WTC11 (cell line): ENCODE measurements at regions not wholly inside any gene's neighbourhood (a gene's known extent, or its start where the extent isn't known, plus 50 kb on each side); places are given as distances from the start of the nearest gene placed in this dataset.
A peak's percentile ranks its signal among the peaks of the same experiment; 100 is the strongest.

Experiments used
- ATAC-seq: fragments of 200-7000 bp; cut with Tn5 transposase; 2 replicates; pipeline ENCODE4 v1.10.0; 2021; ENCODE audit warnings: mild to moderate bottlenecking, moderate library complexity
- CTCF ChIA-PET: fragments of 300-600 bp; sonication (Branson Sonifier 250); formaldehyde crosslinking; loops from one replicate; lab custom pipeline; 2021; ENCODE audit warnings: antibody characterized with exemption; lab: Charles Lee
- POLR2A ChIA-PET: fragments of 350-600 bp; sonication (Branson Sonifier 250); formaldehyde crosslinking; loops from one replicate; lab custom pipeline; 2021; ENCODE audit warnings: antibody characterized with exemption; lab: Charles Lee
- DNase-seq: peaks from one replicate; pipeline ENCODE4 v3.0.0; 2021; ENCODE audit warnings: low spot score
- H3K27ac Mint-ChIP-seq: 2 replicates; pipeline ENCODE4 v1.8.0; 2021; ENCODE audit warnings: mixed read lengths
- H3K27me3 Mint-ChIP-seq: 2 replicates; pipeline ENCODE4 v1.8.0; 2021; ENCODE audit warnings: low read depth, mild to moderate bottlenecking, moderate library complexity, mixed read lengths
- H3K36me3 Mint-ChIP-seq: 2 replicates; pipeline ENCODE4 v1.8.0; 2021; ENCODE audit warnings: mixed read lengths
- H3K4me1 Mint-ChIP-seq: 2 replicates; pipeline ENCODE4 v1.8.0; 2022; ENCODE audit warnings: mixed read lengths
- H3K4me3 Mint-ChIP-seq: 2 replicates; pipeline ENCODE4 v1.8.0; 2021; ENCODE audit warnings: mild to moderate bottlenecking, moderate library complexity, mixed read lengths
- H3K9me3 Mint-ChIP-seq: 2 replicates; pipeline ENCODE4 v1.8.0; 2021; ENCODE audit warnings: mixed read lengths
- ATF2 ChIP-seq: sonication (generic); formaldehyde crosslinking; IDR thresholded peaks from 2 replicates; pipeline ENCODE4 v1.8.1; 2022; ENCODE audit warnings: low read depth, missing genetic modification reagents, borderline replicate concordance
- CREB1 ChIP-seq: sonication (generic); formaldehyde crosslinking; IDR thresholded peaks from 2 replicates; pipeline ENCODE4 v1.8.0; 2023; ENCODE audit warnings: mild to moderate bottlenecking, missing genetic modification reagents
- CTCF ChIP-seq: fragments of 200-600 bp; IDR thresholded peaks from 2 replicates; pipeline ENCODE4 v1.8.0; 2022; ENCODE audit warnings: antibody characterized with exemption
- GABPB1 ChIP-seq: sonication (generic); formaldehyde crosslinking; IDR thresholded peaks from 2 replicates; pipeline ENCODE4 v1.8.1; 2023; ENCODE audit warnings: mild to moderate bottlenecking, missing genetic modification reagents
- GTF2I ChIP-seq: fragments of 250-450 bp; sonication (Bioruptor Pico); conservative IDR thresholded peaks from 2 replicates; pipeline ENCODE4 v1.4.0; 2021; ENCODE audit warnings: mild to moderate bottlenecking
- NR2C2 ChIP-seq: sonication (generic); formaldehyde crosslinking; IDR thresholded peaks from 2 replicates; pipeline ENCODE4 v1.8.0; 2022; ENCODE audit warnings: mild to moderate bottlenecking, missing genetic modification reagents
- PRRX2 ChIP-seq: fragments of 250-450 bp; sonication (Bioruptor Pico); IDR thresholded peaks from 2 replicates; pipeline ENCODE4 v1.8.0; 2021; ENCODE audit warnings: mild to moderate bottlenecking
- RELA ChIP-seq: sonication (generic); formaldehyde crosslinking; IDR thresholded peaks from 2 replicates; pipeline ENCODE4 v1.8.1; 2022; ENCODE audit warnings: missing genetic modification reagents, mild to moderate bottlenecking, borderline replicate concordance
- SMAD3 ChIP-seq: sonication (generic); formaldehyde crosslinking; IDR thresholded peaks from 2 replicates; pipeline ENCODE4 v1.8.0; 2022; ENCODE audit warnings: missing genetic modification reagents, mild to moderate bottlenecking, borderline replicate concordance
- TP53 ChIP-seq: sonication (generic); formaldehyde crosslinking; IDR thresholded peaks from 2 replicates; pipeline ENCODE4 v1.8.1; 2023; ENCODE audit warnings: mild to moderate bottlenecking, missing genetic modification reagents
- ZBTB21 ChIP-seq: sonication (generic); formaldehyde crosslinking; IDR thresholded peaks from 2 replicates; pipeline ENCODE4 v1.8.1; 2023; ENCODE audit warnings: mild to moderate bottlenecking, missing genetic modification reagents, borderline replicate concordance
- ZNF232 ChIP-seq: sonication (generic); formaldehyde crosslinking; IDR thresholded peaks from 2 replicates; pipeline ENCODE4 v1.8.0; 2022; ENCODE audit warnings: mild to moderate bottlenecking, missing genetic modification reagents
- ZNF532 ChIP-seq: fragments of 250-450 bp; sonication (Bioruptor Pico); IDR thresholded peaks from 2 replicates; pipeline ENCODE4 v1.9.0; 2021; ENCODE audit warnings: mild to moderate bottlenecking, borderline replicate concordance
- TF ChIP-seq, protein P1 (sequence below): sonication (generic); formaldehyde crosslinking; IDR thresholded peaks from 2 replicates; pipeline ENCODE4 v1.8.1; 2023; ENCODE audit warnings: mild to moderate bottlenecking, missing genetic modification reagents
- TF ChIP-seq, protein P2 (sequence below): sonication (generic); formaldehyde crosslinking; IDR thresholded peaks from 2 replicates; pipeline ENCODE4 v1.8.0; 2023; ENCODE audit warnings: mild to moderate bottlenecking, missing genetic modification reagents

DNA sequence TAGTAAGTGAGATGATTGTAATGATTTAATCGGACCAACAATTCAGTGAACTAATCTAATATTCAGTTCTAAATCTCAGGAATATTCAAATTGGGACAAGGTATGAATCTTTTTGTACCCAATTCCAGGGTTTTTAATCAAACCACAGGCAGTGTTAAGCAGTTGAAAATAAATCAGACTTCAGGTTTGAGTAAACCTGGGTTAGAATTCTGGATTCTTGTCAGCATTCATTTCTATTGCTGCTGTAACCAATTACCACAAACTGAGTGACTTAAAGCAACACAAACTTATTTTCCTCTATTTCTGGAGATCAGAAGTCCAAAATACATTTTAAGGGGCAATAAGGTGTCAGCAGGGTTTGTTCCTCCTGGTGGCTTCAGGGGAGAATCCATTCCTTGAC lies 208.4 kb upstream of the ZPLD1 start (continued):
- no peak for TF ChIP-seq ZNF532 (CRISPR knock-in tag)
- no peak for TF ChIP-seq ZBTB21 (CRISPR knock-in tag)
- no peak for TF ChIP-seq RELA (CRISPR knock-in tag)
- no peak for TF ChIP-seq GTF2I
- no peak for TF ChIP-seq CREB1
- no peak for TF ChIP-seq ZNF232
- no peak for TF ChIP-seq NR2C2 (CRISPR knock-in tag)

- Mint-ChIP-seq H3K27ac (no peak overlapping the region), H3K4me3 (no peak overlapping the region), H3K4me1 (peaks cover 10% of the 10 kb centered on the region; the same call in 1 of the 2 replicates), H3K27me3 (no peaks in the 10 kb centered on the region), H3K36me3 (no peaks in the 10 kb centered on the region), H3K9me3 (no peaks in the 10 kb centered on the region)
- CTCF ChIA-PET = interaction anchor here (0.6 to 3.2 kb wide), 59 partner anchors 9 to 1589 kb away, joined by 3 to 95 read pairs (median 4); partner anchors contain the start of gene NXPE3
- peak; percentile 80 for DNase-seq
- TF ChIP-seq, protein P1, sequence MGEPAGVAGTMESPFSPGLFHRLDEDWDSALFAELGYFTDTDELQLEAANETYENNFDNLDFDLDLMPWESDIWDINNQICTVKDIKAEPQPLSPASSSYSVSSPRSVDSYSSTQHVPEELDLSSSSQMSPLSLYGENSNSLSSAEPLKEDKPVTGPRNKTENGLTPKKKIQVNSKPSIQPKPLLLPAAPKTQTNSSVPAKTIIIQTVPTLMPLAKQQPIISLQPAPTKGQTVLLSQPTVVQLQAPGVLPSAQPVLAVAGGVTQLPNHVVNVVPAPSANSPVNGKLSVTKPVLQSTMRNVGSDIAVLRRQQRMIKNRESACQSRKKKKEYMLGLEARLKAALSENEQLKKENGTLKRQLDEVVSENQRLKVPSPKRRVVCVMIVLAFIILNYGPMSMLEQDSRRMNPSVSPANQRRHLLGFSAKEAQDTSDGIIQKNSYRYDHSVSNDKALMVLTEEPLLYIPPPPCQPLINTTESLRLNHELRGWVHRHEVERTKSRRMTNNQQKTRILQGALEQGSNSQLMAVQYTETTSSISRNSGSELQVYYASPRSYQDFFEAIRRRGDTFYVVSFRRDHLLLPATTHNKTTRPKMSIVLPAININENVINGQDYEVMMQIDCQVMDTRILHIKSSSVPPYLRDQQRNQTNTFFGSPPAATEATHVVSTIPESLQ (CRISPR knock-in tag) = no peak
- TF ChIP-seq CTCF = peak; percentile 72
- POLR2A ChIA-PET = interaction anchor here (1.1 kb wide), 1 partner anchor 380 kb away, joined by 5 read pairs; the partner anchor contains the start of gene NFKBIZ
- ATAC-seq = peak; percentile 86
Measured at GRCh38 chr3:102229062-102229655, 205.7 kb upstream of the ZPLD1 start.

- Mint-ChIP-seq H3K27ac (no peak overlapping the region), H3K9me3 (no peaks in the 10 kb centered on the region), H3K27me3 (no peaks in the 10 kb centered on the region), H3K36me3 (no peaks in the 10 kb centered on the region), H3K4me3 (no peak overlapping the region), H3K4me1 (peaks cover 9% of the 10 kb centered on the region; the same call in 1 of the 2 replicates)
- DNase-seq (no peak), ATAC-seq (no peak)
- CTCF ChIA-PET = interaction anchor here (0.6 to 3.2 kb wide), 10 partner anchors 39 to 474 kb away, joined by 3 to 95 read pairs (median 4); no protein-coding TSS in a partner anchor
- 0 out of 2 replicates have a peak, but pooled peaks have one; percentile 42 for TF ChIP-seq GABPB1
- no peak for TF ChIP-seq SMAD3 (CRISPR knock-in tag)
- POLR2A ChIA-PET = no interaction called here
Measured at GRCh38 chr3:102230057-102230456, 204.8 kb upstream of the ZPLD1 start.

DNA sequence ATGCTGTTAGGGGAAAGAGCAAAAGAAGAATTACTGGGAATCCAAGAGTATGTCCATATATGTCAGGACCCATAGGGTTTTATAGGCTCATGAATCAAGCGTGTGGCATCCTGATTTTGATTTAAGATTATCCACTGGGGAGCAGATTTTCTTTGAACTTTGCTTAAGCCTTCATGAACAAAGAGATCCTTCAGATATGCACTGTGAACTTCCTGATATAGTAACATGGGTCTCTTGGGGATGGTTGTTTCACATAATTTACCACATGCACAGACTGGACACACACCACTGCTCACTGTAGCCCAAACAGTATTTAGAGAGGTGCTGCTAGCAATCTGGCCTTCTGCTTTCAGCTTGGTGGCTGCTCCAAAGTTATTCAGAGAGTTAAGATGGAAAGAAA lies 200.9 kb upstream of the ZPLD1 start:
- Mint-ChIP-seq H3K27ac (no peak overlapping the region), H3K27me3 (no peaks in the 10 kb centered on the region), H3K4me1 (peaks cover 30% of the 10 kb centered on the region), H3K4me3 (no peak overlapping the region), H3K9me3 (no peaks in the 10 kb centered on the region), H3K36me3 (no peaks in the 10 kb centered on the region)
- DNase-seq (no peak), ATAC-seq (no peak)
- ChIA-PET CTCF (interaction anchor here (1.1 to 1.3 kb wide), 2 partner anchors 296 to 303 kb away, joined by 5 to 7 read pairs; no protein-coding TSS in a partner anchor), POLR2A (no interaction called here)
- TF ChIP-seq GABPB1 (no peak), ATF2 (CRISPR knock-in tag) (no peak), TP53 (CRISPR knock-in tag) (no peak), PRRX2 (CRISPR knock-in tag) (no peak)
- TF ChIP-seq, protein P2, sequence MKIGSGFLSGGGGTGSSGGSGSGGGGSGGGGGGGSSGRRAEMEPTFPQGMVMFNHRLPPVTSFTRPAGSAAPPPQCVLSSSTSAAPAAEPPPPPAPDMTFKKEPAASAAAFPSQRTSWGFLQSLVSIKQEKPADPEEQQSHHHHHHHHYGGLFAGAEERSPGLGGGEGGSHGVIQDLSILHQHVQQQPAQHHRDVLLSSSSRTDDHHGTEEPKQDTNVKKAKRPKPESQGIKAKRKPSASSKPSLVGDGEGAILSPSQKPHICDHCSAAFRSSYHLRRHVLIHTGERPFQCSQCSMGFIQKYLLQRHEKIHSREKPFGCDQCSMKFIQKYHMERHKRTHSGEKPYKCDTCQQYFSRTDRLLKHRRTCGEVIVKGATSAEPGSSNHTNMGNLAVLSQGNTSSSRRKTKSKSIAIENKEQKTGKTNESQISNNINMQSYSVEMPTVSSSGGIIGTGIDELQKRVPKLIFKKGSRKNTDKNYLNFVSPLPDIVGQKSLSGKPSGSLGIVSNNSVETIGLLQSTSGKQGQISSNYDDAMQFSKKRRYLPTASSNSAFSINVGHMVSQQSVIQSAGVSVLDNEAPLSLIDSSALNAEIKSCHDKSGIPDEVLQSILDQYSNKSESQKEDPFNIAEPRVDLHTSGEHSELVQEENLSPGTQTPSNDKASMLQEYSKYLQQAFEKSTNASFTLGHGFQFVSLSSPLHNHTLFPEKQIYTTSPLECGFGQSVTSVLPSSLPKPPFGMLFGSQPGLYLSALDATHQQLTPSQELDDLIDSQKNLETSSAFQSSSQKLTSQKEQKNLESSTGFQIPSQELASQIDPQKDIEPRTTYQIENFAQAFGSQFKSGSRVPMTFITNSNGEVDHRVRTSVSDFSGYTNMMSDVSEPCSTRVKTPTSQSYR (CRISPR knock-in tag) = no peak
